OCI-LY3 (cell line): ENCODE measurements at regions not wholly inside any gene's neighbourhood (a gene's known extent, or its start where the extent isn't known, plus 50 kb on each side); places are given as distances from the start of the nearest gene placed in this dataset.

Source experiments
- CTCF ChIP-seq: fragments of 200-600, 300-600 bp; sonication (generic); IDR thresholded peaks from 2 replicates; pipeline ENCODE4 v1.5.1; 2014; ENCODE audit warnings: antibody characterized with exemption, low read length, low read depth
- EZH2phosphoT487 ChIP-seq: fragments of 200-600 bp; shearing (Covaris generic); IDR thresholded peaks from 2 replicates; pipeline ENCODE4 v1.6.1; 2018; ENCODE audit warnings: antibody characterized with exemption, mixed run types, low read depth

- TF ChIP-seq CTCF (no peak), EZH2phosphoT487 (no peak)
Observed at GRCh38 chr5:58393716-58394115, 66.2 kb downstream of the PLK2 start.
